Neural progenitor cell (in vitro differentiated cells): ENCODE measurements at regions not wholly inside any gene's neighbourhood (a gene's known extent, or its start where the extent isn't known, plus 50 kb on each side); places are given as distances from the start of the nearest gene placed in this dataset.

Experiments used
- CTCF ChIP-seq: fragments of 200-600 bp; sonication (generic); IDR thresholded peaks from 2 replicates; pipeline ENCODE4 v1.5.1; 2017; ENCODE audit warnings: antibody characterized with exemption, mild to moderate bottlenecking
- EZH2phosphoT487 ChIP-seq: fragments of 200-600 bp; sonication (generic); IDR thresholded peaks from 2 replicates; pipeline ENCODE4 v1.6.1; 2017; ENCODE audit warnings: antibody characterized with exemption

GRCh38 chr15:92728266-92728665 lies 72.7 kb upstream of the FAM174B start:
- TF ChIP-seq CTCF = no peak
- TF ChIP-seq EZH2phosphoT487 = no peak
